ENCODE measurements at regions not wholly inside any gene's neighbourhood (a gene's known extent, or its start where the extent isn't known, plus 50 kb on each side); places are given as distances from the start of the nearest gene placed in this dataset.

DNA sequence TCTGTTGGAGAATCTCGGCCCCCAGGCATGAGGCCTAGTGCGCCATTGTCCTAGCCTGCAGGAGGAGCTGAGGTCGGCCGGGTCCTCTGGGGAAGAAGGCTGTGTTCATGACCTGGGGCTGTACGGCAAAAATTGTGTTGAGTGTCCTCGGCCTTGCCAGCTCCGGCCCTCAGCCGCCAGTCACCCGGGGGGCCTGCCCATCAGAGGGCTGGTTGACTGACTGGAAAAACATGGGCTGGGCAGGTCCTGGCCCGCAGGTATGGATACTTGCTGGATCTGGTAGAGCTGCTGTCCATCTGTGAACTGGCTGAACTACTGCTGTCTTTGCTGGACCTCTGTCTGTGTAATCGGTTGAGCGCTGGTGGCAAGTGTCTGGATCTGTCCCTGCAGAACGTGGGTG is 136.7 kb upstream of the GAS1 start:
- TF ChIP-seq, protein P1, sequence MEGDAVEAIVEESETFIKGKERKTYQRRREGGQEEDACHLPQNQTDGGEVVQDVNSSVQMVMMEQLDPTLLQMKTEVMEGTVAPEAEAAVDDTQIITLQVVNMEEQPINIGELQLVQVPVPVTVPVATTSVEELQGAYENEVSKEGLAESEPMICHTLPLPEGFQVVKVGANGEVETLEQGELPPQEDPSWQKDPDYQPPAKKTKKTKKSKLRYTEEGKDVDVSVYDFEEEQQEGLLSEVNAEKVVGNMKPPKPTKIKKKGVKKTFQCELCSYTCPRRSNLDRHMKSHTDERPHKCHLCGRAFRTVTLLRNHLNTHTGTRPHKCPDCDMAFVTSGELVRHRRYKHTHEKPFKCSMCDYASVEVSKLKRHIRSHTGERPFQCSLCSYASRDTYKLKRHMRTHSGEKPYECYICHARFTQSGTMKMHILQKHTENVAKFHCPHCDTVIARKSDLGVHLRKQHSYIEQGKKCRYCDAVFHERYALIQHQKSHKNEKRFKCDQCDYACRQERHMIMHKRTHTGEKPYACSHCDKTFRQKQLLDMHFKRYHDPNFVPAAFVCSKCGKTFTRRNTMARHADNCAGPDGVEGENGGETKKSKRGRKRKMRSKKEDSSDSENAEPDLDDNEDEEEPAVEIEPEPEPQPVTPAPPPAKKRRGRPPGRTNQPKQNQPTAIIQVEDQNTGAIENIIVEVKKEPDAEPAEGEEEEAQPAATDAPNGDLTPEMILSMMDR (IDR thresholded peaks at IDR 0.05; ENCODE audit: low read depth, low read length) = no peak
- H3K4me3 ChIP-seq (replicated peaks in 1 of 2; ENCODE audit: low read depth in 2 of 2, low read length in 2 of 2) = no peak overlapping the region
- DNase-seq (ENCODE audit: low read depth in 2 of 2) = no peak

DNA sequence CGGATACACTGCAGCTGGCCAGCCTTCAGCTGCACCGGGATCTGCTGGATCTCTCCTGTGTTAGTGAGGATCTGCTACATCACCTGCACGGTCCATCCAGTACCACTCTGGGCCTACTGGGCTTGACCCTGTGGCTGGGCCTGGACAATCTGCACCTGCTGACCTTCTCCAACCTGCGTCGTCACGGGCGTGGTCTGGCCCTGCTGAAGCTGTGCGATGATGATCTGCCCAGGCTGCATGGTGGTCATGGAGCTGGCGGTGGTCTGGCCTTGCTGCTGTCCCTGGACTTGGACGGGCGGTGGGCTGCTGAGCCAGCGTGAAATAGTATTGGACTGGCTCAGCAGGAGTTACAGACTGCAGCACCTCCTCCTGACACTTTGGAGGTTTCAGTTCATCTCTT is 137.1 kb upstream of the GAS1 start:
- H3K4me3 ChIP-seq (replicated peaks in 1 of 2; ENCODE audit: low read depth in 2 of 2, low read length in 2 of 2) = no peak overlapping the region
- DNase-seq (ENCODE audit: low read depth in 2 of 2) = no peak
- TF ChIP-seq, protein P1 (IDR thresholded peaks at IDR 0.05; ENCODE audit: low read depth, low read length) = no peak

DNA sequence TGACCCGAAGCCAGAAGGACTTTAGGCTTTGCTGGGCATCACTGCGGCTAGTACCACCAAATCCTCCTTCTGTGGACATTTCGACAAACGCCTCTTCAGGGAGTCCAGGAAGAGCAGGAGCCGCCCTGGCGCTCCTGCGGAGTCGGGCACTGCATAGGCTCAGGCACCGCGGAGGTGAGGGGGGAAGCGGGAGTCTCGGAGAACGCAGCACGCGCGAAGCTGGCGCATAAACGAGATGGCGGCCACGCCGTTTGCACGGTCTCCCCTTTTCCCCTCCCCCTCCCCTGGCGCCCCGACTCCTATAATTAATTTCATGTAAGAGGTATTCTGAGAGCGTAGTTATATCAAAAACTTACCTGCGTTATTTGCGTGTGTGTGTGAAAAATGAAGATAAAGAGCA is 137.8 kb upstream of the GAS1 start:
- DNase-seq (ENCODE audit: low read depth in 2 of 2) = no peak
- TF ChIP-seq, protein P1 (IDR thresholded peaks at IDR 0.05; ENCODE audit: low read depth, low read length) = no peak
- no peak overlapping the region for H3K4me3 ChIP-seq (replicated peaks in 1 of 2; ENCODE audit: low read depth in 2 of 2, low read length in 2 of 2)

DNA sequence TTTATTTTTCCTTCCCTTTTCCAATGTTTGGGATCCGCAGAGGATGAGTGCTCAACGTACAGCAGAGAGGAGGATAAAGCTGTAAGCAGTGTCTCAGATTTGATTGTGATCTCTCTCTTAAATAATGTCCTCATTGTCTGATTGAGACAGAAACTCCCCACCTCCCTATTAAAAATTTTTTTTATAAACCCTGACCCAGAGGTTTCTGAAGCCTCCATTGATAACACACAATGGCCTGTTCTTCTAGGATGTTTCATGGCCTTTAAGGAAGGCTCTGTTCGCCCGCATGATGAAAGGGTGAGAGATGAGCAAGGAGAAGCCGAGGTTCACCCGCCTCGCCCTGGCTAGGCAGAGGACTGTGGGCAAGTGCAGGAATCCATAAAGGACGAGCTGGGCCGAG is 138.2 kb upstream of the GAS1 start:
- H3K4me3 ChIP-seq (replicated peaks in 1 of 2; ENCODE audit: low read depth in 2 of 2, low read length in 2 of 2) = no peak overlapping the region
- TF ChIP-seq, protein P1 (IDR thresholded peaks at IDR 0.05; ENCODE audit: low read depth, low read length) = no peak
- DNase-seq (ENCODE audit: low read depth in 2 of 2) = no peak

DNA sequence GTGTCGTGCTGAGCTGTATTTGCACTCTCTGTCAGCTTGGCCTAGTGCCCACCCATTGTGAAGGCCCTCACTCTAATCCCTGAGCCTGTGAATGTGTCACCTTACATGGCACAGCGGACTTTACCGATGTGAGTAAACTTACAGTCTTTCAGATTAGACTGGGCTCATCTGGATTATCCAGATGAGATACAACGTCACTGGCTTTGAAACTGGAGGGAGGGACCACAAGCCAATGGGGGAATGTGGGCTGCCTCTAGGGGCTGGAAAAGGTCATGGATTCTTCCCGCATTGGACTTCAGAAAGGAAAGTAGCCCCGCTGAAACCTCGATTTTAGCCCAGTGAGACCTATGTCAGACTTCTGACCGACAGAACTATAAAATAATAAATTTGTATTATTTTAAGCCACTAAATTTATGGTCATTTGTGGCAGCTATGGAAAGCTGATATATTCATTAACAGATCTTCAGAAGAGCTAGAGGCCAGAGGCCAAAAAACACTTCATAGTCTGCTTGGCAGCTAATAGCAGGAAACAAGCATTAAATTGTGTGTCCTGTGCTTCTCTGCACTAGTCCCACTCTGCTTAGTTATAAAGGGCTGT is 139.0 kb upstream of the GAS1 start:
- TF ChIP-seq, protein P1 (IDR thresholded peaks at IDR 0.05; ENCODE audit: low read depth, low read length) = no peak
- DNase-seq (ENCODE audit: low read depth in 2 of 2) = no peak

DNA sequence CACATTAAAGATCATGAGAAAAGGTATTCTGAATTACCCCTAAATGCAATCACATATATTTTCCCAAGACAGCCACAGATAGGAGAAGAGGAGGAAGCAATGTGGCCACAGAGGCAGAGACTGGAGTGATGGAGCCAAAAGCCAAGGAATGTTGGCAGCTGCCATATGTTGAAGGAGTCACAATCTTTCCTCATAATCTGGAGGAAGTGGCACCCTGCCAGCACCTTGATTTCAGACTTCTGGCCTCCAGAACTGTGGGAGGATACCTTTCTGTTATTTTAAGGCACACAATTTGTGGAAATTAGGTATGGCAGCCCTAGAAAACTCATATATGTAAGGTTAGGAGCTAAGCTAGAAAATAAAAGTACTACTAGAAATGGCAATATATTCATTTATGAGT is 139.9 kb upstream of the GAS1 start:
- no peak for DNase-seq (ENCODE audit: low read depth in 2 of 2)
- TF ChIP-seq, protein P1 (IDR thresholded peaks at IDR 0.05; ENCODE audit: low read depth, low read length) = no peak
- H3K4me3 ChIP-seq (replicated peaks in 1 of 2; ENCODE audit: low read depth in 2 of 2, low read length in 2 of 2) = no peak overlapping the region

More for the DNA sequence above, 139.0 kb upstream of the GAS1 start:
- H3K4me3 ChIP-seq (replicated peaks in 1 of 2; ENCODE audit: low read depth in 2 of 2, low read length in 2 of 2) = no peak overlapping the region

DNA sequence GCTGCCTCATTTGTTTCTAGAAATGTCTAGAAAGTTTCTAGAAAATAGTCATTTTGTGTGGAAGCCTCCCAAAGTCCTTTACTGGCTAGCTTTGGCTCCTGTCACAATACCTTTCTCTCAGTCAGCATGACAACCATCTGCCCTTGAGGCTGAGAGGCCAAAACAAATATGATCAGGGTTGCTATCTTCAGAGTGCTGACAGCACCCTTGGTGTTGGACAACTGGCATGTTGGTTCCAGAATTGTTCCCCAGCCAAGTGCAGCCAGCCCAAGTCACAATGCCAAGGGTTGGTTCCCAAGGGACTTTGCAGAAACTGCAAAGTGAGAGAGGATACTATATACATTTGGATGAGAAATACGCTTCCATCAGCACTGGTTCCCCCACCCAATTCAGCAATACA is 140.9 kb upstream of the GAS1 start:
- DNase-seq (ENCODE audit: low read depth in 2 of 2) = peak in 1 of 2 donors; percentile 64
- H3K4me3 ChIP-seq (replicated peaks in 1 of 2; ENCODE audit: low read depth in 2 of 2, low read length in 2 of 2) = no peak overlapping the region
- TF ChIP-seq, protein P1 (IDR thresholded peaks at IDR 0.05; ENCODE audit: low read depth, low read length) = no peak
